ENCODE measurements at regions not wholly inside any gene's neighbourhood (a gene's known extent, or its start where the extent isn't known, plus 50 kb on each side); places are given as distances from the start of the nearest gene placed in this dataset.

DNA sequence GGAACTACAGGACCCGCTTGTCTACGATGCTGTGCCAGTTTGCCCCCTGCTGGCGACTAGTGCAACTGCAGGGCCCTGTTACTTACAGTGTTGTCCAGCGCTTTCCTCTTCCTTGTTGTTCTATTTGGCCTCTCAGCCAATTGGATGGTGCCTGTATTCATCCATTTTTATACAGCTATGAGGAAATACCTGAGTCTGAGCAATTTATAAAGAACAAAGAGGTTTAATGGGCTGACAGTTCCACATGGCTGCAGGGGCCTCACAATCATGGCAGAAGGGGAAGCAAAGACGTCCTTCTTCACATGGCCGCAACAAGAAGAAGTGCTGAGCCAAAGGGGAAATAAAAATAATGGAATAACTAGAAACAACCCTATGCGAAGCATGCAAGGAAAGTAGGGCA, 78.7 kb upstream of the PLEKHG4B start:
- Histone ChIP-seq H4K91ac (ENCODE audit: insufficient read depth, low read depth, low read length) (no peak overlapping the region), H2BK15ac (ENCODE audit: low read depth, low read length) (no peak overlapping the region), H2BK5ac (ENCODE audit: low read depth, low read length, poor library complexity, severe bottlenecking) (no peak overlapping the region), H2BK120ac (ENCODE audit: low read depth, low read length) (no peak overlapping the region), H3K4me2 (ENCODE audit: low read depth, low read length) (no peak overlapping the region), H3K9me1 (ENCODE audit: insufficient read depth, low read length) (no peaks in the 10 kb centered on the region), H3K27me3 (ENCODE audit: control insufficient read depth, insufficient read depth, low read length) (no peaks in the 10 kb centered on the region), H3K4me3 (ENCODE audit: insufficient read depth, low read depth, low read length) (no peak overlapping the region), H2AFZ (replicated peaks; ENCODE audit: low read length, poor library complexity) (no peak overlapping the region), H3K36me3 (ENCODE audit: control insufficient read depth, insufficient read depth, low read length) (no peaks in the 10 kb centered on the region), H2BK20ac (ENCODE audit: low read depth, low read length) (no peak overlapping the region), H4K8ac (ENCODE audit: low read depth in 2 of 2, low read length in 2 of 2) (no peak overlapping the region), H4K5ac (ENCODE audit: low read depth, low read length) (no peak overlapping the region), H3K4me1 (ENCODE audit: control insufficient read depth, insufficient read depth, low read length) (peaks cover 3% of the 10 kb centered on the region; the same call in 1 of the 2 replicates), H2AK5ac (ENCODE audit: low read depth, low read length) (no peak overlapping the region), H3K18ac (ENCODE audit: low read depth, low read length) (no peak overlapping the region), H3K4ac (ENCODE audit: low read depth, low read length) (no peak overlapping the region), H4K20me1 (ENCODE audit: insufficient read depth, low read length) (no peaks in the 10 kb centered on the region), H2AK9ac (replicated peaks; ENCODE audit: low read depth, low read length, poor library complexity) (no peak overlapping the region), H3K56ac (ENCODE audit: extremely low read depth, insufficient read depth, low read length) (no peak overlapping the region), H3K14ac (replicated peaks; ENCODE audit: low read depth, low read length) (no peak overlapping the region), H3K9me3 (ENCODE audit: control insufficient read depth, insufficient read depth, low read length) (no peaks in the 10 kb centered on the region), H3K23ac (ENCODE audit: low read depth, low read length) (no peak overlapping the region), H3K79me1 (ENCODE audit: low read depth in 1 of 2, low read length in 2 of 2) (no peaks in the 10 kb centered on the region), H3K27ac (ENCODE audit: insufficient read depth, low read length) (no peak overlapping the region), H3K9ac (ENCODE audit: low read depth, low read length) (no peak overlapping the region)
- in situ Hi-C loops (cut with MboI; ENCODE audit: low sequenced_read_pairs): no loop called here
- no peak for TF ChIP-seq NFE2L2 (IDR thresholded peaks at IDR 0.05; ENCODE audit: low read depth, low read length)
- no peak for TF ChIP-seq USF2 (IDR thresholded peaks at IDR 0.05; ENCODE audit: low read depth, low read length)
- TF ChIP-seq POLR2A (IDR thresholded peaks at IDR 0.05; ENCODE audit: low read depth, low read length): no peak
- no peak for TF ChIP-seq RCOR1 (IDR thresholded peaks at IDR 0.05; ENCODE audit: insufficient replicate concordance, low read length)
- TF ChIP-seq MXI1 (IDR thresholded peaks at IDR 0.05; ENCODE audit: borderline replicate concordance, low read depth, low read length): no peak
- TF ChIP-seq CEBPB (IDR thresholded peaks at IDR 0.05; ENCODE audit: low read depth, low read length): no peak
- TF ChIP-seq MAFK (IDR thresholded peaks at IDR 0.05; ENCODE audit: low read depth, low read length): no peak
- no peak for TF ChIP-seq RFX5 (IDR thresholded peaks at IDR 0.05; ENCODE audit: low read depth, low read length)
- no peak for TF ChIP-seq ELK1 (IDR thresholded peaks at IDR 0.05; ENCODE audit: borderline replicate concordance, low read depth, low read length)
- TF ChIP-seq RAD21 (IDR thresholded peaks at IDR 0.05; ENCODE audit: low read length): no peak
- TF ChIP-seq MAZ (IDR thresholded peaks at IDR 0.05; ENCODE audit: borderline replicate concordance, low read depth, low read length): no peak
- no peak for TF ChIP-seq CHD1 (IDR thresholded peaks at IDR 0.05; ENCODE audit: low read depth, low read length)
- intact Hi-C loops (cut with micrococcal nuclease): no loop called here
- ChIA-PET POLR2A (ENCODE audit: unreplicated experiment) (no interaction called here), CTCF (no interaction called here)
- WGBS, 2 experiments (ENCODE audit: extremely low coverage in 2 of 2, insufficient read length in 1 of 2): 53% methylated on average over 3 of the region's 7 CpGs; no CpG with 5 or more reads in 1 of the 2 experiments
- BruUV-seq (replicated peaks): no TSS peak
- ATAC-seq (ENCODE audit: low read depth) (no peak), DNase-seq (no peak)
- dilution Hi-C loops (cut with HindIII; ENCODE audit: low sequenced_read_pairs, unreplicated experiment): no loop called here

Data from IMR-90 (cell line).